ENCODE measurements at regions not wholly inside any gene's neighbourhood (a gene's known extent, or its start where the extent isn't known, plus 50 kb on each side); places are given as distances from the start of the nearest gene placed in this dataset.
"Not testable (repeated sequence)": the region's sequence is repeated elsewhere in the genome, so short reads cannot be mapped to it uniquely, and the experiment has no call there.

DNA sequence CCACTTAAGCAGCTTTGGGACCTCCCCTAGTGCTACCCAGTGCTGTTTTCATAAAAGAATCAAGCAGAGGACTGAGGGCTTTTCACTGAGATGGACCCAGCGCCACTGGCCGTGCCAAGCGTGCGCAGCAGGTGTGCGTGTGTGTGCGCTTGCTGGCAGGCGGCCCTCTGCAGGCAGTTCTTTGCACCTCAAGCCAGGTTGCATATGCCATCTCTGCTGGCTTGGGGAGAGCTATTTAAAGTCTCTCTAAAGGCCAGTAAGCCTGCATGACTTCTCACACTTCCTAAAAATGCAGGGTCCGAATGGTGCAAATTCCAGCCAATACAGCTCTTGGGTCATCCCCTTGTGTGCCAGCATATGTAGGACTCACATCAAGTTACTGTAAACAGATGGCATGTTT, 255.5 kb downstream of the RNF152 start:
- no peak for DNase-seq (ENCODE audit: low read depth in 2 of 2)
- no peak overlapping the region for H3K4me3 ChIP-seq (replicated peaks in 1 of 2; ENCODE audit: low read depth in 2 of 2, low read length in 2 of 2)
- TF ChIP-seq, protein P1, sequence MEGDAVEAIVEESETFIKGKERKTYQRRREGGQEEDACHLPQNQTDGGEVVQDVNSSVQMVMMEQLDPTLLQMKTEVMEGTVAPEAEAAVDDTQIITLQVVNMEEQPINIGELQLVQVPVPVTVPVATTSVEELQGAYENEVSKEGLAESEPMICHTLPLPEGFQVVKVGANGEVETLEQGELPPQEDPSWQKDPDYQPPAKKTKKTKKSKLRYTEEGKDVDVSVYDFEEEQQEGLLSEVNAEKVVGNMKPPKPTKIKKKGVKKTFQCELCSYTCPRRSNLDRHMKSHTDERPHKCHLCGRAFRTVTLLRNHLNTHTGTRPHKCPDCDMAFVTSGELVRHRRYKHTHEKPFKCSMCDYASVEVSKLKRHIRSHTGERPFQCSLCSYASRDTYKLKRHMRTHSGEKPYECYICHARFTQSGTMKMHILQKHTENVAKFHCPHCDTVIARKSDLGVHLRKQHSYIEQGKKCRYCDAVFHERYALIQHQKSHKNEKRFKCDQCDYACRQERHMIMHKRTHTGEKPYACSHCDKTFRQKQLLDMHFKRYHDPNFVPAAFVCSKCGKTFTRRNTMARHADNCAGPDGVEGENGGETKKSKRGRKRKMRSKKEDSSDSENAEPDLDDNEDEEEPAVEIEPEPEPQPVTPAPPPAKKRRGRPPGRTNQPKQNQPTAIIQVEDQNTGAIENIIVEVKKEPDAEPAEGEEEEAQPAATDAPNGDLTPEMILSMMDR (IDR thresholded peaks at IDR 0.05; ENCODE audit: low read depth, low read length) = no peak

DNA sequence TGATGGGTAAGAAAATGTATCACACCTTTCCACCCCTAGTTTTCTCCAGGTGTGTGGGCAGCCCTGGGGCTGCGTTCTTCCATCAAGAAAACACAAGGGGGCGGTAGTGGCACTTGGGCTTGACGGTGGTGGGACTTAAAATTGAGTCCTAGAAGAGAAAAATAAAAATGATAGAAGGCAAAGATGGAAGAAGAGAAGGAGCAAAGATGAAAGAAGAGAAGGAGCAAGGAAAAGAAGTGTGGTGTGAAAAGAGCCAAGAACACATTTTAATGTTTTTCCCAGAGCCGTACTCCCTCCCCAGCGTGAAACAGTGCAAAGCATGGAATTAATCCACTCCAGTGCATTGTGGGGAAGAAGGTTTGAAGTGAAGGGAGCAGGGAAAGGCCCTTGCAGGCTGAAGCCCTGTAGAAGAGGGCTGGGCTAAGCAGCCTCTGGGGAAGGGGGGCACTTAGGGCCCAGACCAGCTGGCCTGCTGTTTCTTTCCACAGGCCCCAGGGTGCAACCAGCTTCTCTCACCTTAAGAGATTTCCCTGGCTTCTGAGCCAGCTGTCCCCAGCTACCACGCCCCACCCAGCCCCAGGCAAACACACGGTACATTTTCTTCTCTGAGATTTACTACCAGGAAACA, 256.8 kb downstream of the RNF152 start:
- no peak overlapping the region for H3K4me3 ChIP-seq (replicated peaks in 1 of 2; ENCODE audit: low read depth in 2 of 2, low read length in 2 of 2)
- TF ChIP-seq, protein P1 (IDR thresholded peaks at IDR 0.05; ENCODE audit: low read depth, low read length) = peak; percentile 93

DNA sequence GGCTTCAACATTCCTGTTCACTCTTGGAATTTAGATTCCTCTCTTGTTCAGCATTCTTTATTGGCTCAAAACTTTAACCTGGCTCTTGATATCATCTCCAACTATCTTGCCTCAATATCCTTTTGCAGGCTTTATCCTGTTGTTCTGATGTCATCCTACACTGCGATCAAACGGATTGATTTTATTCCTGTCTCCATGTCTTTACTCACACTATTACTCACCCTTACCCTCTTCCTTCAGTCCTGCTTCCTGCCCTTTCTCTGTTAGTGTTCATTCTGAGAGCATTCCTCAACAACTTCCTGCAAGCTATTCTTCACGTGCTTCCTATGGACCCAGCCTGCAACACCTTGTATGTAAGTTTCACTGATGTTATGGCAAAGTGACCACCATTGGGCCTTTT, 264.7 kb downstream of the RNF152 start:
- peak in 1 of 2 donors; percentile 52 for DNase-seq (ENCODE audit: low read depth in 2 of 2)
- H3K4me3 ChIP-seq (replicated peaks in 1 of 2; ENCODE audit: low read depth in 2 of 2, low read length in 2 of 2) = no peak overlapping the region
- TF ChIP-seq, protein P1 (IDR thresholded peaks at IDR 0.05; ENCODE audit: low read depth, low read length) = no peak

More for the DNA sequence above, 256.8 kb downstream of the RNF152 start:
- DNase-seq (ENCODE audit: low read depth in 2 of 2) = peak; percentile 67 to 80

DNA sequence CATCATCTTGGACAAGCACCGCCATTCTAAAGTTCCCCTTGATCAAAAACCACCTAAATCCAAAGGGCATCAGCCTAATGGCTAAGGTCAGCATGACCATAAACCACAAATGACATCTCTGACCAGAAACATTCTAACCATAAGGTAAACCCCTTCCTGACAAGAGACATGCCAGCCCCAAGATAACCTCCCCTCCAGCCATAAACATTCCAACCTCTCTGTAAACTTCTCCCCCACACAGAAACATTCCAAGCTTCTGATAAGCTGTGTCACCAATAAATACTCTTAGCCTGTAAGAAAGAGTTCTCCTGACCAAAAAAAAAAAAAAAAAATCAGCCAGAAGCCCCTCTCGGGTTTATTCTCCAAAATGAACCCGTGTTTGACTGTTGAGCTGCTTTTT, 268.2 kb downstream of the RNF152 start:
- DNase-seq (ENCODE audit: low read depth in 2 of 2); H3K4me3 ChIP-seq (replicated peaks in 1 of 2; ENCODE audit: low read depth in 2 of 2, low read length in 2 of 2): not testable (repeated sequence)

GRCh38 chr18:61619783-61620182, 273.0 kb downstream of the RNF152 start:
- TF ChIP-seq, protein P1 (IDR thresholded peaks at IDR 0.05; ENCODE audit: low read depth, low read length) = no peak
- DNase-seq (ENCODE audit: low read depth in 2 of 2) = no peak
- H3K4me3 ChIP-seq (replicated peaks in 1 of 2; ENCODE audit: low read depth in 2 of 2, low read length in 2 of 2) = no peak overlapping the region

- TF ChIP-seq, protein P1 (IDR thresholded peaks at IDR 0.05; ENCODE audit: low read depth, low read length) = no peak
- no peak overlapping the region for H3K4me3 ChIP-seq (replicated peaks in 1 of 2; ENCODE audit: low read depth in 2 of 2, low read length in 2 of 2)
- DNase-seq (ENCODE audit: low read depth in 2 of 2) = no peak
Observed at GRCh38 chr18:61618816-61619215, 274.0 kb downstream of the RNF152 start.

- no peak for DNase-seq (ENCODE audit: low read depth in 2 of 2)
- TF ChIP-seq, protein P1 (IDR thresholded peaks at IDR 0.05; ENCODE audit: low read depth, low read length) = no peak
- H3K4me3 ChIP-seq (replicated peaks in 1 of 2; ENCODE audit: low read depth in 2 of 2, low read length in 2 of 2) = no peak overlapping the region
Observed at GRCh38 chr18:61616111-61616610, 276.6 kb downstream of the RNF152 start.

All from cardiac fibroblast (primary cell).